Common myeloid progenitor, CD34-positive (primary cell): ENCODE measurements at regions not wholly inside any gene's neighbourhood (a gene's known extent, or its start where the extent isn't known, plus 50 kb on each side); places are given as distances from the start of the nearest gene placed in this dataset.

ENCODE experiments used
- CTCF ChIA-PET: fragments of 350-600 bp; sonication (Branson Sonifier 250); formaldehyde crosslinking; loops from one replicate; lab custom pipeline; 2021; ENCODE audit warnings: antibody characterized with exemption; lab: Charles Lee
- POLR2A ChIA-PET: fragments of 350-600 bp; sonication (Branson Sonifier 250); formaldehyde crosslinking; loops from one replicate; lab custom pipeline; 2021; ENCODE audit warnings: antibody characterized with exemption; lab: Charles Lee
- DNase-seq, 3 donors: peaks; one replicate each; pipeline versions ENCODE4 v3.0.0 to v3.0.0-alpha.2; 2013
- H3K27ac ChIP-seq, 2 experiments: 1 replicate in 1 of 2; 2 replicates in 1 of 2; pipeline ENCODE4 v1.7.0; 2013; ENCODE audit warnings: inconsistent platforms in 2 of 2, low read length in 2 of 2, mild to moderate bottlenecking in 2 of 2, low read depth in 1 of 2, moderate library complexity in 1 of 2; ENCODE audit not compliant: severe bottlenecking in 2 of 2, insufficient read depth in 1 of 2, poor library complexity in 1 of 2
- H3K27me3 ChIP-seq, 5 experiments: replicated peaks in 2 of 5; 1 replicate in 3 of 5; 2 replicates in 2 of 5; pipeline versions ENCODE4 v1.6.1 to v1.7.0; 2013; ENCODE audit warnings: low read length in 4 of 5, mild to moderate bottlenecking in 2 of 5, moderate library complexity in 2 of 5, inconsistent platforms in 1 of 5; ENCODE audit not compliant: insufficient read depth in 5 of 5, control insufficient read depth in 4 of 5
- H3K36me3 ChIP-seq, 4 experiments: 1 replicate in 2 of 4; 2 replicates in 2 of 4; pipeline versions ENCODE4 v1.6.1 to v1.7.0; 2013; ENCODE audit warnings: low read length in 3 of 4, control low read depth in 1 of 4, mild to moderate bottlenecking in 1 of 4; ENCODE audit not compliant: control insufficient read depth in 4 of 4, insufficient read depth in 4 of 4
- H3K4me1 ChIP-seq, 4 experiments: 1 replicate in 3 of 4; 2 replicates in 1 of 4; pipeline versions ENCODE4 v1.6.1 to v1.7.1; 2013; ENCODE audit warnings: low read length in 3 of 4, mild to moderate bottlenecking in 3 of 4, control low read depth in 1 of 4, inconsistent platforms in 1 of 4, moderate library complexity in 1 of 4; ENCODE audit not compliant: control insufficient read depth in 4 of 4, insufficient read depth in 4 of 4; ENCODE audit errors: control extremely low read depth in 1 of 4
- H3K4me3 ChIP-seq, 7 experiments: 1 replicate in 4 of 7; 2 replicates in 3 of 7; pipeline versions ENCODE4 v1.5.1 to v1.7.0; 2013; ENCODE audit warnings: mild to moderate bottlenecking in 7 of 7, low read length in 6 of 7, moderate library complexity in 6 of 7, inconsistent platforms in 2 of 7, low read depth in 2 of 7, control low read depth in 1 of 7; ENCODE audit not compliant: insufficient read depth in 4 of 7, control insufficient read depth in 1 of 7; ENCODE audit errors: extremely low read depth in 1 of 7
- H3K9me3 ChIP-seq, 5 experiments: 1 replicate in 4 of 5; 2 replicates in 1 of 5; pipeline versions ENCODE4 v1.6.1 to v1.7.1; 2013; ENCODE audit warnings: low read length in 4 of 5, mild to moderate bottlenecking in 2 of 5, inconsistent platforms in 1 of 5, low read depth in 1 of 5, moderate library complexity in 1 of 5; ENCODE audit not compliant: control insufficient read depth in 4 of 5, insufficient read depth in 2 of 5; ENCODE audit errors: control extremely low read depth in 1 of 5
- WGBS: methylation state at CpG from one replicate; pipeline ENCODE4 v1.1.5; 2013; ENCODE audit not compliant: insufficient coverage; 5-methylcytosine and 5-hydroxymethylcytosine counted together

GRCh38 chr5:125185740-125186139, 439.3 kb upstream of the ZNF608 start:
- Histone ChIP-seq H3K27ac (no peak overlapping the region), H3K4me1 (peaks cover 0 to 5% (median under 1%) of the 10 kb centered on the region in 4 experiments), H3K36me3 (no peaks in the 10 kb centered on the region), H3K4me3 (no peak overlapping the region), H3K27me3 (no peaks in the 10 kb centered on the region), H3K9me3 (no peaks in the 10 kb centered on the region)
- POLR2A ChIA-PET = no interaction called here
- DNase-seq = no peak
- 100% methylated on average over 1 of the region's 1 CpG for WGBS
- CTCF ChIA-PET = no interaction called here

DNA sequence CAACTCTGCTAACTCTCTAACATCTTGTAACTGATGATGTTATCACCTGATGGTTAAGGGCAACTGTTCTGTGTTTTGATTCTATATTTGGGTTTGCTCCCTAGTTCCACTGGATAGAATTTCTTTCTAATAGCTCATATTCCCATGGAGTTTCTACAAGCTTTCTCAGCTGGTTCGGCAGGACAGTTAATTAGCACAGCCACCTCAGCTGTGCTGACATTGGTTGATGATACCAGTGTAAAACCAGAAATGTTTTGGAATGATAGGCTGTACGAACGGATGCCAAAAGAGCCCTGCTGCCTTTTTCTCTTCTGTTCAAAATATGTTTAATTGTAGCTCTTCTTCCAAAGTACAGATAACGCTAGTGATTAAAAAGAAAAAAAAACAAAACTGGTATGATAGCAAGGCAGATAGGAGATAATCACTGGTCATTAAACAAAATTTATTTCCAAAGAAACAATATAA, 440.5 kb upstream of the ZNF608 start:
- Histone ChIP-seq H3K27me3 (no peaks in the 10 kb centered on the region), H3K36me3 (no peaks in the 10 kb centered on the region), H3K27ac (no peak overlapping the region), H3K4me3 (no peak overlapping the region), H3K4me1 (peaks cover 0 to 12% (median 4%) of the 10 kb centered on the region in 4 experiments), H3K9me3 (no peaks in the 10 kb centered on the region)
- POLR2A ChIA-PET = no interaction called here
- no peak for DNase-seq
- CTCF ChIA-PET = no interaction called here
- WGBS = no CpG with 5 or more reads among the region's 4 CpGs

GRCh38 chr5:125189531-125189941, 443.1 kb upstream of the ZNF608 start:
- Histone ChIP-seq H3K36me3 (no peaks in the 10 kb centered on the region), H3K4me3 (no peak overlapping the region), H3K4me1 (peaks cover 0 to 12% (median 4%) of the 10 kb centered on the region in 4 experiments), H3K9me3 (no peaks in the 10 kb centered on the region), H3K27ac (no peak overlapping the region), H3K27me3 (no peaks in the 10 kb centered on the region)
- WGBS = no CpG with 5 or more reads among the region's 1 CpG
- no peak for DNase-seq
- ChIA-PET POLR2A (no interaction called here), CTCF (no interaction called here)

GRCh38 chr5:125190232-125191087, 444.0 kb upstream of the ZNF608 start:
- peak overlapping the region in 1 of 7 experiments; percentile 8 for H3K4me3 ChIP-seq
- peaks cover 0 to 12% (median 4%) of the 10 kb centered on the region in 4 experiments for H3K4me1 ChIP-seq
- WGBS = 95% methylated on average over 3 of the region's 9 CpGs
- ChIA-PET CTCF (interaction anchor here (1.7 kb wide), 1 partner anchor 11 kb away, joined by 4 read pairs; no protein-coding TSS in a partner anchor), POLR2A (no interaction called here)
- H3K27me3 ChIP-seq = no peaks in the 10 kb centered on the region
- no peak overlapping the region for H3K27ac ChIP-seq
- no peaks in the 10 kb centered on the region for H3K9me3 ChIP-seq
- no peaks in the 10 kb centered on the region for H3K36me3 ChIP-seq
- no peak for DNase-seq

- peaks cover 0 to 12% (median 4%) of the 10 kb centered on the region in 4 experiments for H3K4me1 ChIP-seq
- H3K27me3 ChIP-seq = no peaks in the 10 kb centered on the region
- CTCF ChIA-PET = no interaction called here
- no peak overlapping the region for H3K4me3 ChIP-seq
- no peak for DNase-seq
- POLR2A ChIA-PET = no interaction called here
- 92% methylated on average over 6 of the region's 6 CpGs for WGBS
- no peak overlapping the region for H3K27ac ChIP-seq
- H3K36me3 ChIP-seq = no peaks in the 10 kb centered on the region
- no peaks in the 10 kb centered on the region for H3K9me3 ChIP-seq
Observed at GRCh38 chr5:125194883-125195282, 448.4 kb upstream of the ZNF608 start.

- CTCF ChIA-PET = no interaction called here
- H3K27me3 ChIP-seq = no peaks in the 10 kb centered on the region
- H3K4me1 ChIP-seq = peaks cover 0 to 6% (median 2%) of the 10 kb centered on the region in 4 experiments
- no peaks in the 10 kb centered on the region for H3K9me3 ChIP-seq
- H3K4me3 ChIP-seq = no peak overlapping the region
- no peak overlapping the region for H3K27ac ChIP-seq
- POLR2A ChIA-PET = no interaction called here
- H3K36me3 ChIP-seq = no peaks in the 10 kb centered on the region
- no peak for DNase-seq
- 99% methylated on average over 13 of the region's 13 CpGs for WGBS
Observed at GRCh38 chr5:125196481-125197111, 450.2 kb upstream of the ZNF608 start.

DNA sequence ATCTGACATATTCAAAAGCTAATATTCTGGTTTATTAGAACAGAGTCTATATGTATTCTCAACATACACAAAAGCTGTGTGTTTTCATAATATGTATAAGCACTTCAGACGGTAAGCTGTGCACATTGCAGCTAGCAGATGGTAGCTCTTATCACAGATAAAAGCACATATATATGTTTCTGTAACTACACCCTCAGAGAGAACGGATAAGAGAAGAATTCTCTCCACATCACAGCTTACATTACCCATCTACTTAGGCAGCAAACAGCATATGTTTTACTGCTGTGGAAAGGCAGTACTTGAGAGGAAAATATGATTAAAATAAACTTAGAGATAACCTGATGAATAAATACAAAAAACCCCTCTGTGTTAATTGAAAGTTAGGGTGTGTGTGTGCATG, 450.9 kb upstream of the ZNF608 start:
- WGBS = no CpG with 5 or more reads among the region's 2 CpGs
- Histone ChIP-seq H3K4me3 (no peak overlapping the region), H3K4me1 (peaks cover 0 to 6% (median 2%) of the 10 kb centered on the region in 4 experiments), H3K27me3 (no peaks in the 10 kb centered on the region), H3K9me3 (no peaks in the 10 kb centered on the region), H3K27ac (no peak overlapping the region), H3K36me3 (no peaks in the 10 kb centered on the region)
- peak in 1 of 3 donors; percentile 20 for DNase-seq
- CTCF ChIA-PET = no interaction called here
- POLR2A ChIA-PET = no interaction called here
